ENCODE measurements at regions not wholly inside any gene's neighbourhood (a gene's known extent, or its start where the extent isn't known, plus 50 kb on each side); places are given as distances from the start of the nearest gene placed in this dataset.

GRCh38 chrX:146224442-146224841, 406.8 kb downstream of the SLITRK2 start:
- Histone ChIP-seq H3K9ac (ENCODE audit: control insufficient read depth, insufficient read depth, low read length) (no peak overlapping the region), H3K4me1 (ENCODE audit: control insufficient read depth, insufficient read depth, low read length) (no peaks in the 10 kb centered on the region), H3K27ac (ENCODE audit: control insufficient read depth, insufficient read depth) (no peak overlapping the region), H4K20me1 (ENCODE audit: control insufficient read depth, insufficient read depth) (no peaks in the 10 kb centered on the region), H3K9me3 (replicated peaks; ENCODE audit: control insufficient read depth, insufficient read depth, low read length) (no peaks in the 10 kb centered on the region), H3K79me2 (ENCODE audit: control insufficient read depth, insufficient read depth, low read length) (no peaks in the 10 kb centered on the region), H3K27me3 (replicated peaks in 1 of 2; ENCODE audit: control insufficient read depth in 2 of 2, insufficient read depth in 2 of 2, low read length in 1 of 2) (no peaks in the 10 kb centered on the region), H2AFZ (ENCODE audit: control insufficient read depth, low read depth, low read length) (no peak overlapping the region), H3K4me2 (ENCODE audit: control insufficient read depth, insufficient read depth) (no peak overlapping the region), H3K36me3 (ENCODE audit: control insufficient read depth in 2 of 2, insufficient read depth in 2 of 2, low read length in 1 of 2) (no peaks in the 10 kb centered on the region), H3K4me3 (no peak overlapping the region)
- TF ChIP-seq IKZF2 (IDR thresholded peaks at IDR 0.05), result no peak
- peak; percentile 32; the same call in 1 of the 2 replicates for TF ChIP-seq RAD21 (IDR thresholded peaks at IDR 0.05; ENCODE audit: insufficient read depth, low read depth, low read length)
- TF ChIP-seq TBL1XR1 (IDR thresholded peaks at IDR 0.05; ENCODE audit: low read depth, low read length), result no peak
- TF ChIP-seq CTCF (IDR thresholded peaks at IDR 0.05 in 2 of 3, conservative IDR thresholded peaks at IDR 0.05 in 1 of 3; ENCODE audit: control insufficient read depth in 2 of 3, extremely low read depth in 1 of 3, insufficient read depth in 1 of 3, low read depth in 3 of 3, low read length in 3 of 3), result peak in 2 of 3 experiments; percentile 12 to 24; a peak in 3 of 6 replicates
- ChIA-PET POLR2A (no interaction called here), CTCF (interaction anchor here (0.6 kb wide), 1 partner anchor 835 kb away, joined by 3 read pairs; no protein-coding TSS in a partner anchor), RAD21 (ENCODE audit: unreplicated experiment) (no interaction called here), SMC1A (ENCODE audit: uncharacterized antibody, unreplicated experiment) (no interaction called here)
- WGBS (ENCODE audit: insufficient coverage, insufficient replicate concordance, low lambda C conversion rate, missing lambda C conversion rate), result 5% methylated on average over 1 of the region's 1 CpG
- DNase-seq (ENCODE audit: low read depth, low spot score) (no peak), FAIRE-seq (no peak), ATAC-seq (no peak)
- no TSS peak for BruUV-seq (replicated peaks)
- intact Hi-C loops (cut with micrococcal nuclease; ENCODE audit: unreplicated experiment) (no loop called here), in situ Hi-C loops (cut with MboI) (no loop called here)

GRCh38 chrX:146238173-146238572, 420.5 kb downstream of the SLITRK2 start:
- RAD21 ChIA-PET (ENCODE audit: unreplicated experiment), result no interaction called here
- in situ Hi-C loops (cut with MboI), result no loop called here

More at GRCh38 chrX:146238173-146238572, 420.5 kb downstream of the SLITRK2 start:
- POLR2A ChIA-PET, result no interaction called here
- Histone ChIP-seq H3K36me3 (ENCODE audit: control insufficient read depth in 2 of 2, insufficient read depth in 2 of 2, low read length in 1 of 2) (no peaks in the 10 kb centered on the region), H4K20me1 (ENCODE audit: control insufficient read depth, insufficient read depth) (no peaks in the 10 kb centered on the region), H3K4me3 (no peak overlapping the region), H3K9me3 (replicated peaks; ENCODE audit: control insufficient read depth, insufficient read depth, low read length) (no peaks in the 10 kb centered on the region; the same call in 2 of the 3 replicates), H3K4me2 (ENCODE audit: control insufficient read depth, insufficient read depth) (no peak overlapping the region), H3K27ac (ENCODE audit: control insufficient read depth, insufficient read depth) (no peak overlapping the region), H3K79me2 (ENCODE audit: control insufficient read depth, insufficient read depth, low read length) (no peaks in the 10 kb centered on the region), H2AFZ (ENCODE audit: control insufficient read depth, low read depth, low read length) (no peak overlapping the region), H3K27me3 (replicated peaks in 1 of 2; ENCODE audit: control insufficient read depth in 2 of 2, insufficient read depth in 2 of 2, low read length in 1 of 2) (no peaks in the 10 kb centered on the region), H3K4me1 (ENCODE audit: control insufficient read depth, insufficient read depth, low read length) (no peaks in the 10 kb centered on the region), H3K9ac (ENCODE audit: control insufficient read depth, insufficient read depth, low read length) (no peak overlapping the region)
- no TSS peak for BruUV-seq (replicated peaks)
- 30% methylated on average over 2 of the region's 2 CpGs for WGBS (ENCODE audit: insufficient coverage, insufficient replicate concordance, low lambda C conversion rate, missing lambda C conversion rate)
- no peak for FAIRE-seq
- ATAC-seq, result no peak
- CTCF ChIA-PET, result no interaction called here
- no peak for DNase-seq (ENCODE audit: low read depth, low spot score)
- TF ChIP-seq HDGF (IDR thresholded peaks at IDR 0.05) (no peak), CEBPB (IDR thresholded peaks at IDR 0.05; ENCODE audit: borderline replicate concordance in 1 of 2, low read depth in 2 of 2, low read length in 2 of 2) (no peak), MTA2 (IDR thresholded peaks at IDR 0.05; ENCODE audit: low read depth) (no peak), HSF1 (IDR thresholded peaks at IDR 0.05; ENCODE audit: low read depth, low read length) (no peak), ELK1 (IDR thresholded peaks at IDR 0.05; ENCODE audit: low read depth, low read length) (no peak), SUPT20H (IDR thresholded peaks at IDR 0.05; ENCODE audit: borderline replicate concordance, control insufficient read depth, low read depth, low read length) (no peak), TCF12 (IDR thresholded peaks at IDR 0.05; ENCODE audit: low read depth, low read length) (no peak), ZZZ3 (IDR thresholded peaks at IDR 0.05; ENCODE audit: control insufficient read depth, insufficient read length, low read depth) (no peak), MYB (IDR thresholded peaks at IDR 0.05; ENCODE audit: borderline replicate concordance, low read depth, low read length) (no peak)
- SMC1A ChIA-PET (ENCODE audit: uncharacterized antibody, unreplicated experiment), result no interaction called here
- intact Hi-C loops (cut with micrococcal nuclease; ENCODE audit: unreplicated experiment), result no loop called here
